Femur (tissue), 1 donor: ENCODE measurements at regions not wholly inside any gene's neighbourhood (a gene's known extent, or its start where the extent isn't known, plus 50 kb on each side); places are given as distances from the start of the nearest gene placed in this dataset.
"Not testable (repeated sequence)": the region's sequence is repeated elsewhere in the genome, so short reads cannot be mapped to it uniquely, and the experiment has no call there.

Source experiments
- DNase-seq: peaks from one replicate; pipeline ENCODE4 v3.0.0-alpha.2; 2017

GRCh38 chr4:53959343-53960120 lies 104.9 kb downstream of the CHIC2 start:
- DNase-seq = no peak

DNA sequence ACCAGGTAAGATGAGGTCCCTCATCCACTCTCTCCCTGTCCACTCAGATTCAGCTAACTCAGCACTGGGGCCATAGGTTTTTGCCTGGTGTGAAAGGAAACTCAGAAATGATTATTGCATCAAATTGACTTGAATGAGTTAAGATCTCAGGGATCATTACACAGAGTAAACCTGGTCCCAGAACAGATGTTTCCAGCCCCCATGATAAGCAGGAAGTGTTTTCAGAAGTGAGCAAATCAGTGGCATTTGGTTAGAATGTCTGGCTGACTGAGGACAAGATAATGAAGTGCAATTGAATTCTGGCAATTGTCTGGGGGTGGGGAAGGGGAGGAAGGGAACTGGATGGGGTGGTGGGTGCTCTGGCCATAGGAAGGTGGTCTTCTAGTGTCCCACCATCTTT lies 108.0 kb downstream of the CHIC2 start:
- no peak for DNase-seq

- no peak for DNase-seq
These were observed 108.4 kb downstream of the CHIC2 start for GRCh38 chr4:53956053-53956452.

GRCh38 chr4:53951414-53951813 lies 113.0 kb downstream of the CHIC2 start:
- no peak for DNase-seq

DNA sequence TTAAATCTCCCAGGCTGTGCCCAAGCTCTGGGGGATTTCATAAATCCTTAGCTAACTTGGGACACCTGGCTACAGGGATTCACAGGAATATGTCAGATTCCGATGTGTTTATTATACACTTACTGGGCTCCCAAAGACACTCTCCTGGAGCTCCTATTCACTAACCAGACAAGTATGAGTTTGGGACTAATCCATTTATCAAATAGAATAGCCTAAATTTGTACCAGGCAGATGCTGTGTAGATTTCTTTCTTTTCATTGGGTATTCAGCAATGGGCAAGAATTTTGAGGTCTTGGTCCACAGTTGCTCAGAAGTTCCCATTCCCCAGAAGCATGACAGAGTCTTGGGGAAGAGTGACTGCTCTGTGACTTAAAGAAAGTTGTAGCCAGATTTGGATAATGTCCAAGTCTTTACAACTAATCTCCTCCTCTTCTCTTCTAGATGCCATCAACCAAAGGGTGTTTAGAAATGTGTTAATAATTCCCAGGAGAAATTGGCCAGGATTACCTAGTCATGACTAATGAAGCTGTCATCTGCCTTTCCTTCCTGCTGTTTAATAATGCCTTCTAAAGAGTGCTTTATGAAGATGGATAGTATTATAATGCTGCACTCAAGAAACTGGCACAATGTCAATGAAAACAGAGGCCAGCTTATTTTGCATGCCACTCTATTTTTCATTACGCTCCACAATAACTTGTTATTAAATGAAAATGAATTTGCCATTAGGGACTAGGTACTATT lies 120.9 kb downstream of the CHIC2 start:
- no peak for DNase-seq

DNA sequence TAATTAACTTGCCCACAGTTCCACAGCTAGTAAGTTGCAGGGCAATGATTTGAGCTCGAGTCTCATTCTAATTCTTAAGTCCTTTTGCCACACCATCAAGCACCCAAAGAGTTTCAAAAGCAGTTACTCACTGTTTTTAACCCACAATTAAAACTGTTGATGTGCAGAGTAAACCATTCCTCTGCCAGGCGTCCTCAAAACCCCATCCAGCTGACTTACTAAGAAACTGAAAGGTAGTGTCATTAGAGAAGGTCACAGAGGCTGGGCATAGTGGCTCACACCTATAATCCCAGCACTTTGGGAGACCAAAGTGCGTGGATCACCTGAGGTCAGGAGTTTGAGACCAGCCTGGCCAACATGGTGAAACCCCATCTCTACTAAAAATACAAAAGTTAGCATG lies 121.7 kb downstream of the CHIC2 start:
- no peak for DNase-seq

DNA sequence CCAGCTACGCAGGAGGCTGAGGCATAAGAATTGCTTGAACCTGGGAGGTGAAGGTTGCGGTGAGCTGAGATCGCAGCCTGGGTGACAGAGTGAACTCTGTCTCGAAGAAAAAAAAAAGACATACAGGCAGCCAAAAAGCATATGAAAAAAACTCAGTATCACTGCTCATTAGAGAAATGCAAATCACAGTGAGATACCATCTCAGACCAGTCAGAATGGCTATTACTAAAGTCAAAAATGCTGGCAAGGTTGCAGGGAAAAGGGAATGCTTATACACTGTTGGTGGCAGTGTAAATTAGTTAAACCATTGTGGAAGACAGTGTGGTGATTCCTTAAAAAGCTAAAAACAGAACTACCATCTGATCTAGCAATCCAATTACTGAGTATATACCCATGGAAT lies 123.1 kb downstream of the CHIC2 start:
- DNase-seq = no peak

GRCh38 chr4:53939892-53940291 lies 124.5 kb downstream of the CHIC2 start:
- DNase-seq = not testable (repeated sequence)

DNA sequence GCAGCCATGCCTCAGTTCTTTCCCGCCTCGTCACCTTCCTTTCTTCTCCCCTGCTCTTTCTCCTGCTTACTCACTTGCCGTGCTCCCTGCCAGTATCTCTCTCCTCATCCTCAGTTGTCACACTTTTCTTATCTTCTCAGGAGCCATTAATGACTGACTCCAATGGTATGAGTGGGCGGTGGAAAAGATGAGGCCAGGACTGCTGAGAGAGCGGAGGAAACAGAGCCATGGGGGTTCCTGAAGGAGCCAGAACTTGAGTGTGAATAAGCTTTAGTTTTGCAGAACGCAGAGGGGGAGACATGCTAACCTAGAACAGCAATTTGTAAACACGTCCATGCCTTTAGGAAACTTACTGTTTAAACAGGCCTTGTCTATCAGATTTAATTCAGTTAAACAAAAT lies 126.5 kb downstream of the CHIC2 start:
- DNase-seq = no peak

DNA sequence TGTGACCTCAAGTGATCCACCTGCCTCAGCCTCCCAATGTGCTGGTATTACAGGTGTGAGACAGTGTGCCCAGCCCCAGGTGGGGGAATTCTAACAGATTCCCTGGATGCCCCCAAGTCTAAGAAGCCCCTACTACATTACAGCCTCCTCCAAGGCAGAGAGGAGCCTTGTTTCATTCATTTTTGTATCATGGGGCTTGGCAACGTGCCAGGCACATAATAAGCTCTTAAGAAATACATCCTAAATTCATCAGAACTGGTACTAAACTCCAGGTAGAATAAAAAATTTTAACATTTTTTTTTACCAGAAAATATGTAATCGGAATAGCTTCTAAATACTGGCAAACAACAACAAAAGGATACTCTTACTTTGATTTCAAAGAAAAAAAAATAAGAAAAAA lies 127.1 kb downstream of the CHIC2 start:
- no peak for DNase-seq

DNA sequence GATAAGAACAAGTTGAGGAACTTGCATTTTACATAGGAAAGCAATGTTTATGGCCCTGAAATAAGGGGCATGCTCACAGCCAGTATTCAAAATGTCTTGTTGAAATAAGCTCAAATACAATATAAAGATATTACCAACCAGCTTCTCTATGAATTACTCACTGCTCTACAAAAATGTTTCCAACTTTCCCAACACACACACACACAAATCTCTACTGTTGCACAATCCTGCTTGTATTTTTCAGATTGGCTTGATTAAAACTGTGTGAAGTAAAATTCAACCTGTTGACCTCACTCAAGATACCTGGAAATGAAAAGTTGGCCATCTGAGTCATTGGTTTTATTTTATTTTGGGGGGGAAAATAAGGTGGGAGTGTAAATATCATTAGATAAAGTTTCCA lies 128.6 kb downstream of the CHIC2 start:
- DNase-seq = no peak

DNA sequence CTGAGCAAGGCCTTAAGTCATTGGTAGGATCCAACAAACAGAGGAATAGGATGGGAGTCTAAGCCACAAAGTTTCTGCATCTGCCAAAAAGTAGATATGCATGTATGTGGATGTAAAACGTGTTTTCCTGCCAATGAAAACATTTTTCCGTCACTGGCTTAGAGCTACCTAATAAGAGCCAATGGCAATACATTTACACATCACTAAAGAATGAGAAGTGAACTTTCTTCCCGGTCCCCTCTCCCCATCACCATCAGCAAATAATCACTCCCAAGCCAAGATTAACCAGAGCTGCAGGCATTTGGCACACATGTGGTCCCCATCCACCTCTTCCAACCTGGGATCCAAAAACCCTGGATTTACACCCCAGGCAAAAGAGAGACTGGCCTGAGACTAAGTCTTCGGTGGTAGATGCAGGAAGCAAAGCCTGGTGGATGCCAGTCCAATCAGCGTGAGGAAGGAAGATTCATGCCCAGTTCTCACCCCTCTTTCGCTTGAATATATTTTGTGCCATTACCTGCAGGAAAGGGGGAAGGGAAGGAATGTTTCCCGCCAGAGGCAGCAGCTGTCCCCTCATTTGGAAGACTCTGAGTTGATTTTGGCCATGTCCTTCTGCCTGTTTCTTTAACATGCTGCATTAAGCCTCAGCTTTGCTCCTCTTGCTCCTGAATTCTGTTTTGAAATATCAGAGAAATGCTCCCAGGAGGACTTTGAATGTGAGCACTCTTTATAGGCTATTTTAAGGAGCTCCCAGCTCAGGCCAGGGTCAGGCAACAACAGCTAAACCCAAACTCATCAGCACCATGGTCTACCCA lies 131.4 kb downstream of the CHIC2 start:
- peak; percentile 72 for DNase-seq

GRCh38 chr4:53931461-53931961 lies 132.9 kb downstream of the CHIC2 start:
- DNase-seq = no peak

- peak; percentile 88 for DNase-seq
These were observed 134.2 kb downstream of the CHIC2 start for GRCh38 chr4:53929955-53930798.

- no peak for DNase-seq
These were observed 135.1 kb downstream of the CHIC2 start for GRCh38 chr4:53929311-53929710.

DNA sequence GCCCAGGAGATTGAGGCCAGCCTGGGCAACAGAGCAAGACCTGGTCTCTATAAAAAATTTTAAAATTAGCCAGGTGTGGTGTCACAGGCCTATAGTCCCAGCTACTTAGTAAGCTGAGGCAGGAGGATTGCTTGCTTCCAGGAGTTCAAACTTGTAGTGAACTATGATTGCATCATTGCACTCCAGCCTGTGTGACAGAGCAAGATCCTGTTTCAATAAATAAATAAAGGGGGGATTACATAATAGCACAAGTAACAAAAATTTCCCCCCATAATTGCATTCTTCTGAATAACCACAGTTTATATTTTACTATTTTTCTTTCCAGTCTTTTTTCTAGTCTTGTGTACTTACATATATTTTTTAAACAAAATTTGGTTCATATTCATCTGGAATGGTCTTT lies 135.6 kb downstream of the CHIC2 start:
- DNase-seq = no peak

DNA sequence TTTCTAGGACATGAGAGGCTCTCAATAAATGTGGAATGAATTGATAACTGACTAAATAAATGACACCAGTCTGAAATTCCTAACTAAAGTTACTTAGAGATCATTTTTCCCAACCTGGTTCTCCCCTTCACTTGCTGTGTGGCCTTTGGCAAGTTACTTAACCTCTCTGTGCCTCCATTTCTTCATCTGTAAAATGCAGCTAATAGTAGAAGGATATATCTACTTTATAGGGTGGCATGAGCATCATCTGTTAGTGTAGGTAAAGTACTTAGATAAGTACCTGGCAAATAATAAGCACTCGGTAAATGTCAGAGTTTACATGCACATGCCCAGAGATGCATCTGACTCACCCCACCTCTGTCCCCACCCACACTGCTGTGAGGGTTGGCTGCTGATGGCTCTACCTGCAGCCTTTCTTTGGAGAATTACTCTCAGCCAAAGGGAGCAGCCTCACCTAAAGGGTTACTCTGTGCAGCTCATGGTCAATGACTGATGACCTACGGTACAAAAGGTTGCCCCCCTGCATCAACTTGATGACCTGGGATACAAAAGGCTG lies 139.3 kb downstream of the CHIC2 start:
- no peak for DNase-seq

GRCh38 chr4:53924333-53925049 lies 139.9 kb downstream of the CHIC2 start:
- no peak for DNase-seq

- DNase-seq = no peak
These were observed 140.5 kb downstream of the CHIC2 start for GRCh38 chr4:53923921-53924320.

DNA sequence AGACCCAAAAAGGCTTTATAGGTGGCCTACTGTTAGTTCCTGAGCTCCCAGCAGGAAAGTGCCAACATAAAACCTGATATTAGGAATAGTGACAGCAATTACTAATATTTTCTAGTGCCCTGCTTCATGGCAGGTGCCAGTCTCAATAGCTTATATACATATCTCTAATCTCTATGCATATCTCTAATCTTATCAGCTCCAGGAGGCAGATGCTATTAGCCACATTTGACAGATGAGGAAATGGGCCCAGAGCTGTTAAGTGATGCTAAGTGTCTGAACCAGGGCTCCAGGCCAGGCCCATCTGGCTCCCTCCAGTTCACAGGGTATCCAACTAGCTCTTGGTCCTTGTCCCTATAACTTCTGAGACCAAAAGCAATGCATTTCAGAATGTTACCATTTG lies 142.5 kb downstream of the CHIC2 start:
- DNase-seq = no peak

DNA sequence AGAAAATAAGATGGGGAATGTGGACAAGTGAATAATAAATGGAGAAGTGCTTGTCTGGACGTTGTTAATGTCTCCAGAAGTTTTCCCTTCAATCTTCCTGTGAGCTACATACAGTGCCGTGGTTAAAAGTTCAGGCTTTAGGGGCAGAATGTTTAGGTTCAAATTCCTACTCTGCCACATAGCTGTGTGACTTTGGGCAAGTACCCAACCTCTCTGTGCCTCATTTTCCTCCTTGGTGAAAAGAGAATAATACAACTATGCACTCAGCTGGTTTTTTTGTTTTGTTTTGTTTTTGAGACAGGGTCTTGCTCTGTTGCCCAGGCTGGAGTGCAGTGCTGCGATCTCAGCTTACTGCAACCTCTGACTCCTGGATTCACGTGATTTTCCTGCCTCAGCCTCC lies 143.5 kb downstream of the CHIC2 start:
- DNase-seq = no peak
